HG03558 (cell line): ENCODE measurements at regions not wholly inside any gene's neighbourhood (a gene's known extent, or its start where the extent isn't known, plus 50 kb on each side); places are given as distances from the start of the nearest gene placed in this dataset.

Source experiments
- ATAC-seq: cut with Tn5 transposase; IDR thresholded peaks from one replicate; pipeline ENCODE4 v1.9.1; 2021; ENCODE audit warnings: moderate number of reproducible peaks; ENCODE audit not compliant: unreplicated experiment; ENCODE audit errors: extremely low read depth

DNA sequence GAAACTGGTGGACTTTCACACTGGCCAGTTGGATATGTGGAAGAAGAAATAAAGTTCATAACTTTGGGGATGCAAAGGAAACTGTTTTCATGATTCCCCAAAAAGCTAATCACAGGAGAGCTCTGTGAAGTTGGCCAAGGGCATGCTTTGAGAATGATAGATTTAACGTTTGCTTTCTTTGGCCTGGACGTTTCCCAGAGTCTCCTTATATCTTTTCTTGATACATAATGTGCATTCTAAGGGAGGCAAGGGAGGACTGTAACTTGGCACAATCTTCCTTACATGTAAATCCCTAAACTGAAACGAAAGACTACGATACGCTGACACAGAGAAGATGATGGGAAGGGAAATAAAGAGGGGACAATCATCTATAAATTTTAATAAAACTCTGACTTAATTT is 176.5 kb upstream of the INHBA start:
- no peak for ATAC-seq

DNA sequence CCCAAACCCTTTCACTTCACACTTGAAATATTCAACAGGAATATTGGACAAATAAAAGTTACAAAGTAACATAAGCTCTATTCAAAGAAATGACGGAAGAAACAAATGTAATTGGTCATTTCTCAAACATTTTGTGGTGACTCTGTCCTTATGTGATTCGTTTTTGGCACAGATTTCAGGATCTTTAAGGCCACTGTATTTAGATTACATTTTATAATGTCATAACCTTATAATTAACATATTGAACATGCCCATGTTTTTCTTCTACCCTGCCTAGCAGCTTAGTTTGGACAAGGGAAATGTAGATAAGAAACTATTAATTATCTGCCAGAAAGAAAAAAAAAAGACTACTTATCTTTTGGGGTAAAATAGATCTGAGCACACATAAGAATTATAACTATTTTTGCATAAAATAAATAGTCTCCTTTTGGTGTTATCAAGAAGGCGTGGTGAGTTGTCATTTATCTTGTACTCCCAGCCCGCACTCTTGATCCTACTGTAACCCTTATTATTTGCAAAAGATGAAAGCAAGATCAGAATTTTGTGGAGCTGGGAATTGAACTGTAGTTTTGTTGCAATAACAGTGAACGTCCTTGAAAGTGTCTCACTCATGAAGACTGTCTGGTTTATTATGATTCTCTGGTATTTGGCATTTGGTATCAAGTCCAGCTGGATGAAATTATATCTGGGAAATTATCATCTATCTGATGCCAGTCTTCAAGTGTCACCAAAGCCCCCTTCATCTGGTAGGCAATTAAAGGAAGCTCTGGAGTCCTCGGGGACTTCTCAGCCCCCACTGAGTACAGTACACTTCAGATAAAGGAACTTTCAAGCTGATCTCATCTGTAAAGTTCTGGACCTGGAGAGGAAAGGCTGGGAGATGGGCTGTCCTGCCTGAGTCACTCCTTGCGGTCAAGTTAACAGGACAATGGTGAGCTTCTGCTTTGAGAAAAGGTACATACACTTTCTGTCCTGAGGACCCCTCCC is 175.7 kb upstream of the INHBA start:
- no peak for ATAC-seq

DNA sequence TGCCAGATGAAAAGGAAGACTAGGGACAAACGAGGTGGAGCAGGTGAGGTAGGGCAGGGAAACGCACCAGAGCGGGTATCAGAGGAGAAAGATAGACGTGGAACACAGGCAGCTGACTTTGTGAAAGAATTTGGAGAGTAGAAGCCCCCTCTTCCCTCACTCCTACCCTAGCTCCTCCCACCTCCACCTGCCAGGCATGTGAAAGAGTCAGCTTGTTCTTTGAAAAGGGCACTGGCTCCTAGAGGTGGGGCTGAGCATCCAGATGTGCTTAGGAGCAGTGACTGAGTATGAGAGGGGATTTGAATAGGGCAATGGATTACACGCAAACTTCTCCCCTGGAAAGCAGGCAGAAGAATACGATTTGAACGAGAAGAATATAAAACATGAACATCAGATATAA is 174.2 kb upstream of the INHBA start:
- no peak for ATAC-seq

DNA sequence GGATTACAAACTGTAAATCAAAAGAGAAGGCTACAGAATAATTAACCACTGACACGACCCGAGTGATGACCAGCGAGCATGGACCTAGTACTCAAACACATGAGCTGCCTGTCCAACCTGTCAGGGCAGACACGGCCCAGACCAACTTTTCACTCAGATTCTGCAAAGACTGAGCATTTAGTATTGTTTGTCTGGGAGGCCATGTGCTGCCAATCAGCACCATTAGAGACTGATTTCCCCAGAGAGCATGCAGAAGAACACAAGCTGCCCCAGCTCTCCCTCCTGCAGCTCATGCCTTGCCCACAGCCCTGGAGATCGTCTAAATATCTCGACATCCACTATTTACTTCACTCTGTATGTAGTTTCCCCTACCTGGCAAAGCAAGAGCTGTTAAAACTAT is 172.6 kb upstream of the INHBA start:
- no peak for ATAC-seq

DNA sequence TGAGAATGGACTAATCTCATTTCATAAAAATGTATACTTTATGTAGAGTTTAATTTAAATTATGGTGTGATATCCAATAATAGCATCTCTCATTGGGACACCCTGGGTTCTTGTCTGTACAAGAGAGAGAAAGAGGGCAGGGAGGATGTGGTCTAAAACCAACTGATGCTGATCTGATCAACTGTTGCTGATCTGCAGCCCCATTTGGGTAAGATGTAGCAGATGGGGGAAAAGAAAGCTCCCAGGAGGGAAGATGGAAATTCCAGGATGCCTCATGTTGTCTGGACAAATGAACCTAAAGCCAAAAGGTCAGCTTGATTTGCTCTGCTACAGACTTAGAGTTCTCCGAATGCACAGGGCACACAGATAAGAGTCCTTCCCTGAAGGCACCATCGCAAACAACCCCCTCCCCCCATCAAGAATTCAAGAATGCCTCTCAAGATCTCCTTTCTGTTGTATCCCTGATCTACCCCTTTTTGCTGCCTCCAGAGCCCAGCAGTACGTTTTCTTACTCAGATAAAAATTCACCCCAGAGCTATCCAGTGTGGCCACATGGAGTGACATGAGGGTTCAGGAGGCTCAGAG is 171.4 kb upstream of the INHBA start:
- ATAC-seq = no peak

DNA sequence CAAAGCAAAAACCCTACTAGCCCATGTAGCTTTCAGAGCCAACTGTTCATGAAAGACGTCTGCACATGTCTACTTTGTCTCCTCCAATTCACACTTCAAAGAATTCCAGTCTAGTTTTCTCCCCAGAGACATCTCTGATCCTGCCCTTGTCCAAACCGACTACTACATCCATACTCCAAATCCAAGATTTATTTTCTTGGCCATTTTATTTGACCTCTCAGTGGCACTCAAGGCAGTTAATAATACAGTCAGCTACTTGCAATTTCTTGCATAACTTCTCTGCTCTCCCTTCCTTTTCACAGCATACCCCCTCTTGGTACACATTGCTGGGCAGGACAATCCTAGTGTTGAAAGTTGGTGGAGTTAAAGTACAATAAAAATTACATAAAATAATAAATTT is 170.9 kb upstream of the INHBA start:
- ATAC-seq = no peak

DNA sequence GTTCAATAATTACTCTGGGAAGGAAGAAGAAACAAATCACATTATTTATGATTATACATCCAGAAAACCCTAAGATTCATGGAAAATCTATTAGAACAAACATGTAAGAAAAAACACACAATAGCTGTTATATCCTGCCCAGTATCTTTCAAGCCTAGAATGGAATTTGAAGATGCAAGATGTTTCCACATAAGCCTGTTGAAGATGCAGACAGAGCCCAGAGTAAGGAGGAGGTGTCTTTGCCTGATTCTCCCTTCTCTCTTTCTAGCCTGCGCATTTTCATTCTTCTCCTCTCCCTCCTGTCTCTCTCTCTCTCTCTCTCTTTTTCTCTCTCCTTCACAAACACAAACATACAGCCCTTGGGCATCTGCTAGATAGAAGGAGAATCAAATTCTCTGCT is 170.1 kb upstream of the INHBA start:
- ATAC-seq = no peak

DNA sequence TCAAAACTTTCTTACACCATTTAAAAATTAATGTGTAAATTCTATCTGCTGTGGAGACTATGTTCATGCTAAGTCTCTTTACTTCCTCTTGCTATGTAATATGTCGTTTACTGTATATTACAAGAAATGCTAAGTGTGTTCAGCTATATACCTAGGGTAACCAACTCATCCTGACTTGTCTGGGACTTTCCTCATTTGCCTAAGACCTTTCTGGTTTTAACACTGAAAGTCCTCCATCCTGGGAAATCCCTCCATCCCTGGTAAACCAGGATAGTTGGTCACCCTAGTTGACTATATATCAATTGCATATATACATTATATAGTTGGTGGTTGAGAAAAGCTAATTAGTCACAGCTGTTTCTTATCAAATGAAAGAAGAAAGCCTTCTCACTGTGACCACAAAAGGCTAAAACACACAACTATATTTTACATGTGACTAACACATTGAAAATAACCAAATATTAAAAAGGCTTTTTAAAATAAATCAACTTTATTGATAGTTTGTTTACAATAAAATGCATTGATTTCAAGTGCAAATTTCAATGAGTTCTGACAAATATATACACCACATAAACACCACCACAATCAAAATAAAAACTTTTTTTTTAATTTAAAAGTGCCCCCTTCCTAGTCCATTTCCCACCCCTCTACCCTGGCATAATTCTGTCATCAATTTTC is 167.7 kb upstream of the INHBA start:
- ATAC-seq = peak; percentile 66

DNA sequence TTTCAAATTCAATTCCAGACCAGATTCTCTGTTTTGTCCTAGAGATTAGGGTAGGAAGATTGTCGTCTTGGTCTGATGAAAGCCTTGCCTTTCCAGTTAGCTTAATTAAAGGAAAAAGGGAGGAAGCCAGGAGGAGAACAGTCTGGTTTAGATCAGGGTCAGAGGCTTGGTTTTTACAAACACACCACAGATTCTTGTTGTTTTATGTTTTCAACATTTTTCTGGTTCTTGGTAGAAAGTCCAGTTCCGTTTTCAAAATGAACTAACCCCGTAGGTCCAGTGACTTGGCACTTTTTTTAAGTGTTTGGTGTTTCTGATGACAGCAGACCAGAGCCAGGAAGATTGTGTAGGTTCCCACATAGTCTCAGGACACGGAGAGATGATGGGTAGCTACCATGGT is 167.1 kb upstream of the INHBA start:
- peak; percentile 7 for ATAC-seq

DNA sequence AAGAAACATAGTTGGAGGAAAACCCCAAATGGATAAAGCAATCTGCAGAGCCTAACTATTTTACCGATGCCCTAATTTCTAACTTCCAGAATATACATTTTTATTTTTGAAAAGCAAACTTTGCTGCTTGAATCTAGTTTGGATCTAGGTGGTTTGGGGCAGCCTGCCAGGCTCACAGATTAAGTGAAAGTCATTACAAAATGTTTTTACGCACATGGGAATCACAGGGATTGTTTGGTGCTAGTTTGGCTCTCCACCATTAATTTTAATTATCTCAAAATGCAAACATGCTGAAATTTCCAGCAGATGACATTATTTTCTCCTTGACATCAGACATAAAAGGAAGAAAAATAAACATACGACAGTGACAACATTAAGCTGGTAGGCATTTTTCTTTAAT is 166.7 kb upstream of the INHBA start:
- ATAC-seq = no peak

DNA sequence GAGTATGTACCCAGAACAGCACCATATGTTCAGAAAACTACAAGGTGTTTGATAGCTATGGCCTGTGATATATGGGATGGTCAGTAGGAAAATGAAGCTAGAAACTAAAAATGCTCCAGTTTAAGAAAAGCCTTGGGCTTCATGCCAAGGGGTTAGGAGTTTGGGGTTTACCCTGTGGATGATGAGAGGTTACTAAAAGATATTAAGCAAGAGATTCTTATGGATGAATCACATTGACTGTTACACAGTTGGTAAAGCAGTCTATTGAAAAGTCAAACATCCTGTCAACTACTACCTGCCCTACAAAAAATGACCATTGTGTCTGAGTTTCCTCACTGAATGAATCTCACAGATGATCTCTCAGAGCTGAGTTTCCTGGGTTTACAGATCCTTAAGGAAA is 166.2 kb upstream of the INHBA start:
- no peak for ATAC-seq

DNA sequence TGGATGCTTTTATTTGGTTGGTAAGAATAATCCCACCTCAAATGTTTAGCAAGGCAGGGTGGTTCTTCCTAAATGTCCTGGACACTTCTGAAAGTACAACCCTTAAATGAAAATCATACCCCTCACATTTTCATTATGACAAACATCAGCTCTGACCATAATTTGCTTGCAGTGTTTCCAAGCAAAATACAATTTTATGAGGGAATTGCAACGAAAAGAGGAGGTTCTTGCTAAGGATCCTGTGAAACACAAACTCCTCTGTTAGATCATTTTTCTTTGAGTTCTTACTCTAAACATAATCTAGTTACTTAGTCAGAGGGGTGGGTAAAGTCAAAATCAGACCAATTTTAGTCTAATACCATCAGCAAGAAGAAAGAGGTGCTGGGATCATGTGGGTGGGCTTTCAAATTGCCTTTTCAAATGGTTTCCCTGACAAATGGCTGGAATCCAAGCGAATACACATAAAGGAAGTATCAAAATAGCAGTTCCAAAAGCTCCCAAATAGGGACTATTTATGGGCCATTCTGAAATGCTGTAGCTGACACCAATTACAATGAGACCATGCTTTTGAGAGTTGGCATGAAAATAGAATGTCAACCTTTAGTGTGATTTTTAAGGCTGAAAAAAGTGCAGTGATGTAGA is 164.9 kb upstream of the INHBA start:
- ATAC-seq = no peak

DNA sequence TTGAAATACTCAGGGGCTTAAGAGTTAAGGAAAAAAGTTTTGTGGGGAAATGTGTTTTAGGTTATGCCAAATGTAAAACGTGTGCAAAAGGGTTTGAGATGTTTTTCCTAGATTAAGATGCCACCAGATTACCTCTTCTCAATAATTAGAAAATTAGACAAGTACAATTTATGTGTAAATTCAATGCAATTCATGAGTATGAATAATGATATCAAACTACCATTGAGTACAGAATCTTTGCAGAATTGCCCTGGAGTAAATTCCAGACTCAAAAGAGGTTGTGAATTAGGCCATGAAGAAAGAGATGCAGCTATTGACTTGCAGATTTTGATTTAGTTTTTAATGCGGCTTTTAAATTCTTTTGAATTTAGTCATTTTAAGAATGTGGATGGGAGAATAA is 159.4 kb upstream of the INHBA start:
- no peak for ATAC-seq

DNA sequence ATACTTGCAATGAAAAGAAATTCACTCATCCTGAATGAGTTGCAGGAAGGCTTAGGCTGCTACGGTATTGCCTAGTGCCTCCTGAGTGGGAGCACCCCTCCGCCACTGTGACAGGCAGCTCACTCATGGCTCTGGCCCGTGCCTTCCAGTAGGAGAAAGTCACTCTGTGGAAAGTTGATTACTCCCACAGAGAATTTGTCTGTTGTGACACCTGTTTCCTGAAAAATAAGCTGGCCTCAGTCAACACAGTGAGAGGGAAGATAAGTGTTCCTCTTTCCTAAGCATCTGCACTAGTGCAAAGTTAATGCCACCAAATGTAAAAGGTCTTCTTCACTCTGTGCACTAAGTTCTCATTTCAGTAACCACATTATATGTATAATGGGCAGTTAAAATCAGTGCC is 158.8 kb upstream of the INHBA start:
- ATAC-seq = no peak

DNA sequence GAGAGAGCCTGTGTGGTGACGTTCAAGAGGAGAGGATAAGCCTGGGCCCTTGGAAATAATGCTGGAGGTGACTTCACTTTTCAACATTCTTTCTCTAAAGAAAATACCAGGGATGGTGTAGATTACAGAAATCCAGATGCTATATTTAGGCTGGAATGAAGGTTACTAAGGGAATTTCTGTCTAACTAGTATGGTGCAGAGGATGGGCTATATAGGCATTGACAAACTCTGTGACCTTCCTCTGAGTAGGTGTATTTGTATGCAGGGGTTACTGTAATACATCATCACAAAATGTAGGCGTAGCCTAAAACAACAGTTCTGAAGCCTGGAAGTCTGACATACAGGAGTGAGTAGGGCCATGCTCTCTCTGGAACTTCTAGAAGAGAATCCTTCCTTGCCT is 155.3 kb upstream of the INHBA start:
- ATAC-seq = no peak

DNA sequence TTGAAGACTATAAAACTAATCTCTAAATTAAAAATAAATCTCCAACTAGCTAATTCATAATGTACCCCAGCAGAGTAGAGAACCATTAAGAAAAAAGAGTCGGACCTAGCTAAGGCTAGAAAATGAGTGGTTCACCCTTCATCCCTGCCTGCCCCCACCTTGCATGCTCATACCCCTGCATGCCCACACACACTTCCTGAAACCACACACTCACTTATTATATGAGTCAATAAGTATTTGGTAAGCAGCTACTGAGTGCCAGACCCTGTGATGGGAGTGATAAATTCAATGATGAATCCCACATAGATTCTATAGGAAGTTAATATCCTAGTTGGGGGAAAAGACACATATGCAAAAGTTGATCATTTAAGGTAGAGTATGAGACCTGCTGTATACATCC is 152.9 kb upstream of the INHBA start:
- ATAC-seq = no peak

DNA sequence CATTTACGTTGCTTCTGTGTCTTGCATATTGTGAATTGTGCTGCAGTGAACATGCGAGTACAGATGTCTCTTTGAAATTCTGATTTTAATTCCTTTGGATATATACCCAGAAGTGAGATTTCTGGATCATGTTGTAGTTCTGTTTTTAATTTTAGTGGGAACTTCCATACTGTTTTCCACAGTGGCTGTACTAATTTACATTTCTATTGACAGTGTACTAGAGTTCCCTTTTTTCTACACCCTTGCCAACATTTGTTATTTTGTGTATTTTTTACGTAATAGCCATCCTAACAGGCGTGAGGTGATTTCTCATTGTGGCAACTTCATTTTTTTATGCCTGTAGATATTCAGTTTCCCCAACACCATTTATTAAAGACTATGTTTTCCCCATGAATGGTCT is 144.7 kb upstream of the INHBA start:
- no peak for ATAC-seq

DNA sequence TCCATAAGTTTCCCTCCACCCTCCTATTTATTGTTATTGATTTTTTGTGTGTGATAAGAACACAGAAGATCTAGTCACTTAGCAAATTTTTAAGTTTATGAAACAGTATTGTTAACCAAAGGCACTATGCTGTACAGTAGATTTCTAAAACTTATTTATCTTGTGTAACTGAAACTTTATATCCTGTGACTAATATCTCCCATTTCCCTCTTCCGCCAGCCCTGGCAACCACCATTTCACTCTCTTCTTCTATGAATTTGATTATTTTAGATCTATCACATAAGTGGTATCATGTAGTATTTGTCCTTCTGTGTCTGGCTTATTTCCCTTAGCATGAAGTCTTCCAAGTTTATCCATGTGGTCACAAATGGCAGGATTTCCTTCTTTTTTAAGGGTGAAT is 144.3 kb upstream of the INHBA start:
- ATAC-seq = no peak

DNA sequence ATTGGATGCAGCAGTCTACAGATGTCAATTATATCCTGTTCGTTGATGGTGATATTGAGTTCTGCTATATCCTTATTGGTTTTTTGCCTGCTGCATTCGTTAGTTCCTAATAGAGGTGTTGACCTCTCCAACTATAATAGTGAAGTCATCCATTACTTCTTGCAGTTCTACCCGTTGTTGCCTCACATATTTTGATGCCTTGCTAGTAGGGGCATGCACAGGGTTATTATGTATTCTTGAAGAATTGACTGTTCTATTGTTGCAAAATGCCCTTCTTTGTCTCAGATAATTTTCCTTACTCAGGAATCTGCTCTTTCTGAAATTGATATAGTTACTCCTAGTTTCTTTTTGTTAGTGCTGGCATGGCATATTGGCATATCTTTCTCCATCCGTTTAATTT is 140.1 kb upstream of the INHBA start:
- no peak for ATAC-seq

DNA sequence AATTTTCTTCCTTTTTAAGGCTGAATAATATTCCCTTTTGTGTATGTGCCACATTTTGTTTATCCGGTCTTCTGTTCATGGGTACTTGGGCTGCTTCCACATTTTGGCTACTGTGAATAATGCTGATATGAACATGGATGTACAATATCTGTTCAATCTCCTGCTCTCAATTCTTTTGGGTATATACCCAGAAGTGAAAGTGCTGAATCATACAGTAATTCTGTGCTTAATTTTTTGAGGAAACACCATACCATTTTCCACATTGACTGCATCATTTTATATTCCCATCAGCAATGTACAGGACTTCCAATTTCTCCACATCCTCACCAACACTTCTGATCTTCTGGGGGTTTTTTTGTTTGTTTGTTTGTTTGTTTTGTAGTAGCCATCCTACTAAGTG is 135.0 kb upstream of the INHBA start:
- no peak for ATAC-seq

DNA sequence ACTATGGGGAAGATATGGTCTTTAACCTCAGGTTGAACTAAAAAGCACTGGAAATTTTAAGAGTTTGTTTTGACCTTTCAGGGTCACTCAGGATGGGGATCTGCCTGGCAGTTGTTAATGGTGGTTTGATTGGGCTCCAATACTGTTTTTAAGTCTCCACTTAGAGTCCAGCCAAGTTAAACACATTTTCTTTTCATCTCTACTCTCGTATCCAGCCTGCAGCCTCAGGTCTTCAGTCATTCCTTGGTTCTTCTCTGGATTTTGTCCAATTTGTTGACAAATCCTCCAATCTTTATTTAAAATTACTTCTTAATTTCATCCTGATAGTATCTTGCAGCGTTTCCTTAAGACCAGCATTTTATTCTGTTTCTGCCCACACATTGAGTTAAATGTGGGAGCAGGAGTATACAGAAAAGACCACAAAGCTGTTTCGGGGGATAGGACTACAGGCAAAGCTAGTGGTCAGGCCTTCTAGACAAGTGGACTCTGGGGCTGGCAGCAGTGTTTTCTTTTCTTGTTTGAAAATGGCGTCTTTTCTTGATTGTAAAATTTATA is 133.2 kb upstream of the INHBA start:
- ATAC-seq = no peak
